NB4 (cell line): ENCODE measurements at regions not wholly inside any gene's neighbourhood (a gene's known extent, or its start where the extent isn't known, plus 50 kb on each side); places are given as distances from the start of the nearest gene placed in this dataset.

Experiments used
- MYC ChIP-seq: IDR thresholded peaks from 2 replicates; pipeline ENCODE4 v1.6.1; 2011; ENCODE audit warnings: low read depth, low read length
- POLR2A ChIP-seq: IDR thresholded peaks from 2 replicates; pipeline ENCODE4 v1.6.1; 2011; ENCODE audit warnings: mild to moderate bottlenecking; ENCODE audit not compliant: insufficient read length; ENCODE audit errors: extremely low read depth
- TF ChIP-seq, protein P1 (sequence below): IDR thresholded peaks from one replicate; pipeline ENCODE4 v1.5.1; 2012; ENCODE audit warnings: low read depth, low read length

DNA sequence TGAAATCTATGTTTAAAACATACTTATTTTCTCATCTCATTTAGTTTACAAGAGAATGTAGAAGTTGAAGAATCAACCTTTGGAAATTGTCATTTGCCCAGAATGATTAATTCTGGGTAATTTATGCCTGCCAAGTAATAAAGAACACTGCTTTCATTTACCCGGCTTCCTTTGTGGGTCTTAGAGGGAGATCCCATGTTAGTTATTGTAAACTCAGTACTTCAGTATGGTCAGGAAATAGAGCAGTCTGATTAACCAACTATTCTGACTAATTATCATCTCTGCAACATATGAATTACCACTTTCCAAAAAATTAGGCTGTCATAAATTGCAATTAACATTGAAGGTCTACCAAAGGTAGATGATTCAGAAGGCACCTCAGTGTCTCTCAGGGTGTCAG is 324.5 kb downstream of the HNRNPD start:
- TF ChIP-seq, protein P1, sequence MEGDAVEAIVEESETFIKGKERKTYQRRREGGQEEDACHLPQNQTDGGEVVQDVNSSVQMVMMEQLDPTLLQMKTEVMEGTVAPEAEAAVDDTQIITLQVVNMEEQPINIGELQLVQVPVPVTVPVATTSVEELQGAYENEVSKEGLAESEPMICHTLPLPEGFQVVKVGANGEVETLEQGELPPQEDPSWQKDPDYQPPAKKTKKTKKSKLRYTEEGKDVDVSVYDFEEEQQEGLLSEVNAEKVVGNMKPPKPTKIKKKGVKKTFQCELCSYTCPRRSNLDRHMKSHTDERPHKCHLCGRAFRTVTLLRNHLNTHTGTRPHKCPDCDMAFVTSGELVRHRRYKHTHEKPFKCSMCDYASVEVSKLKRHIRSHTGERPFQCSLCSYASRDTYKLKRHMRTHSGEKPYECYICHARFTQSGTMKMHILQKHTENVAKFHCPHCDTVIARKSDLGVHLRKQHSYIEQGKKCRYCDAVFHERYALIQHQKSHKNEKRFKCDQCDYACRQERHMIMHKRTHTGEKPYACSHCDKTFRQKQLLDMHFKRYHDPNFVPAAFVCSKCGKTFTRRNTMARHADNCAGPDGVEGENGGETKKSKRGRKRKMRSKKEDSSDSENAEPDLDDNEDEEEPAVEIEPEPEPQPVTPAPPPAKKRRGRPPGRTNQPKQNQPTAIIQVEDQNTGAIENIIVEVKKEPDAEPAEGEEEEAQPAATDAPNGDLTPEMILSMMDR = no peak
- TF ChIP-seq POLR2A = no peak
- TF ChIP-seq MYC = no peak
